ENCODE measurements at regions not wholly inside any gene's neighbourhood (a gene's known extent, or its start where the extent isn't known, plus 50 kb on each side); places are given as distances from the start of the nearest gene placed in this dataset.

- in situ Hi-C loops (cut with HindIII; ENCODE audit: low sequenced_read_pairs) = no loop called here
- no peak overlapping the region for H3K4me3 ChIP-seq (ENCODE audit: low read depth, low read length)
- TF ChIP-seq CTCF (IDR thresholded peaks at IDR 0.05; ENCODE audit: low read depth, low read length) = no peak
- DNase-seq (ENCODE audit: low read depth, low spot score) = no peak
These were observed 119.7 kb downstream of the IRX2 start for GRCh38 chr5:2631758-2632157.

- no peak for DNase-seq (ENCODE audit: low read depth, low spot score)
- TF ChIP-seq CTCF (IDR thresholded peaks at IDR 0.05; ENCODE audit: low read depth, low read length) = no peak
- H3K4me3 ChIP-seq (ENCODE audit: low read depth, low read length) = no peak overlapping the region
- in situ Hi-C loops (cut with HindIII; ENCODE audit: low sequenced_read_pairs) = no loop called here
These were observed 122.4 kb downstream of the IRX2 start for GRCh38 chr5:2629045-2629444.

GRCh38 chr5:2627867-2628266 is 123.6 kb downstream of the IRX2 start:
- TF ChIP-seq CTCF (IDR thresholded peaks at IDR 0.05; ENCODE audit: low read depth, low read length) = no peak
- in situ Hi-C loops (cut with HindIII; ENCODE audit: low sequenced_read_pairs) = no loop called here
- H3K4me3 ChIP-seq (ENCODE audit: low read depth, low read length) = no peak overlapping the region
- no peak for DNase-seq (ENCODE audit: low read depth, low spot score)

GRCh38 chr5:2626572-2626971 is 124.9 kb downstream of the IRX2 start:
- H3K4me3 ChIP-seq (ENCODE audit: low read depth, low read length) = no peak overlapping the region

GRCh38 chr5:2622866-2623265 is 128.6 kb downstream of the IRX2 start:
- no peak for TF ChIP-seq CTCF (IDR thresholded peaks at IDR 0.05; ENCODE audit: low read depth, low read length)
- in situ Hi-C loops (cut with HindIII; ENCODE audit: low sequenced_read_pairs) = no loop called here
- no peak overlapping the region for H3K4me3 ChIP-seq (ENCODE audit: low read depth, low read length)
- DNase-seq (ENCODE audit: low read depth, low spot score) = no peak

More at GRCh38 chr5:2626572-2626971, 124.9 kb downstream of the IRX2 start:
- in situ Hi-C loops (cut with HindIII; ENCODE audit: low sequenced_read_pairs) = no loop called here
- DNase-seq (ENCODE audit: low read depth, low spot score) = no peak
- TF ChIP-seq CTCF (IDR thresholded peaks at IDR 0.05; ENCODE audit: low read depth, low read length) = no peak

- no peak overlapping the region for H3K4me3 ChIP-seq (ENCODE audit: low read depth, low read length)
- TF ChIP-seq CTCF (IDR thresholded peaks at IDR 0.05; ENCODE audit: low read depth, low read length) = no peak
- in situ Hi-C loops (cut with HindIII; ENCODE audit: low sequenced_read_pairs) = no loop called here
- no peak for DNase-seq (ENCODE audit: low read depth, low spot score)
These were observed 129.8 kb downstream of the IRX2 start for GRCh38 chr5:2621631-2622030.

GRCh38 chr5:2619216-2619615 is 132.3 kb downstream of the IRX2 start:
- H3K4me3 ChIP-seq (ENCODE audit: low read depth, low read length) = no peak overlapping the region
- in situ Hi-C loops (cut with HindIII; ENCODE audit: low sequenced_read_pairs) = no loop called here
- no peak for DNase-seq (ENCODE audit: low read depth, low spot score)
- TF ChIP-seq CTCF (IDR thresholded peaks at IDR 0.05; ENCODE audit: low read depth, low read length) = no peak

Data from astrocyte of the spinal cord (primary cell).